GM12873 (cell line): ENCODE measurements at regions not wholly inside any gene's neighbourhood (a gene's known extent, or its start where the extent isn't known, plus 50 kb on each side); places are given as distances from the start of the nearest gene placed in this dataset.

Experiments used
- CTCF ChIP-seq: IDR thresholded peaks from 2 replicates; pipeline ENCODE4 v1.5.1; 2012; ENCODE audit warnings: low read depth, mild to moderate bottlenecking, moderate library complexity, low read length, control low read depth; ENCODE audit not compliant: insufficient read depth; ENCODE audit errors: missing control alignments

GRCh38 chr21:27448960-27449359, 482.1 kb upstream of the ADAMTS5 start:
- no peak for TF ChIP-seq CTCF

GRCh38 chr21:27447843-27448242, 481.0 kb upstream of the ADAMTS5 start:
- TF ChIP-seq CTCF: no peak

GRCh38 chr21:27429710-27430341, 462.9 kb upstream of the ADAMTS5 start:
- no peak for TF ChIP-seq CTCF

GRCh38 chr21:27426196-27426595, 459.3 kb upstream of the ADAMTS5 start:
- no peak for TF ChIP-seq CTCF

- no peak for TF ChIP-seq CTCF
These were observed 458.7 kb upstream of the ADAMTS5 start for GRCh38 chr21:27425574-27425973.

- TF ChIP-seq CTCF: no peak
These were observed 458.3 kb upstream of the ADAMTS5 start for GRCh38 chr21:27425172-27425571.

- no peak for TF ChIP-seq CTCF
These were observed 457.7 kb upstream of the ADAMTS5 start for GRCh38 chr21:27424601-27425000.
